ENCODE measurements at regions not wholly inside any gene's neighbourhood (a gene's known extent, or its start where the extent isn't known, plus 50 kb on each side); places are given as distances from the start of the nearest gene placed in this dataset.

DNA sequence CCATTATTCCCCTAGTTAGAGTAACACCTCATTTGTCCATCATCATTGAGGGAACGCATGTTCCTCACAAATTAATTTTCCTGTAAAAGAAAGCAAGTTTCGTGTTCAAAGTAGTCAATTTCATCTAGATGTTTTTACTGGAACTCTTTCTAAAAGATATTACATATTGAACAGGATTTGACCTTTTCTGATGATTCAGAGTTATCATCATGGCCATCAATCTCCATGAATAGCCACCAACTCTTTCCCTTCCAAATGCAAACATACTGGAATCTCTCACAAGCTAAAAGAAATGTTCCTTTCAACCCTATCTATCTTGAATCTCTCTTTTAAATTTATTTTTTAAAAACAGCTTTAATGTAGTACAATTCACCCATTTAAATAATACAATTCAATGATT lies 263.1 kb upstream of the FAR2 start:
- FAIRE-seq (no peak), DNase-seq (ENCODE audit: low read depth) (no peak)
- no peaks in the 10 kb centered on the region for H3K27me3 ChIP-seq (ENCODE audit: control insufficient read depth, insufficient read depth, low read length)
- no peaks in the 10 kb centered on the region for H3K36me3 ChIP-seq (ENCODE audit: control insufficient read depth, insufficient read depth, low read length)
- TF ChIP-seq, protein P1, sequence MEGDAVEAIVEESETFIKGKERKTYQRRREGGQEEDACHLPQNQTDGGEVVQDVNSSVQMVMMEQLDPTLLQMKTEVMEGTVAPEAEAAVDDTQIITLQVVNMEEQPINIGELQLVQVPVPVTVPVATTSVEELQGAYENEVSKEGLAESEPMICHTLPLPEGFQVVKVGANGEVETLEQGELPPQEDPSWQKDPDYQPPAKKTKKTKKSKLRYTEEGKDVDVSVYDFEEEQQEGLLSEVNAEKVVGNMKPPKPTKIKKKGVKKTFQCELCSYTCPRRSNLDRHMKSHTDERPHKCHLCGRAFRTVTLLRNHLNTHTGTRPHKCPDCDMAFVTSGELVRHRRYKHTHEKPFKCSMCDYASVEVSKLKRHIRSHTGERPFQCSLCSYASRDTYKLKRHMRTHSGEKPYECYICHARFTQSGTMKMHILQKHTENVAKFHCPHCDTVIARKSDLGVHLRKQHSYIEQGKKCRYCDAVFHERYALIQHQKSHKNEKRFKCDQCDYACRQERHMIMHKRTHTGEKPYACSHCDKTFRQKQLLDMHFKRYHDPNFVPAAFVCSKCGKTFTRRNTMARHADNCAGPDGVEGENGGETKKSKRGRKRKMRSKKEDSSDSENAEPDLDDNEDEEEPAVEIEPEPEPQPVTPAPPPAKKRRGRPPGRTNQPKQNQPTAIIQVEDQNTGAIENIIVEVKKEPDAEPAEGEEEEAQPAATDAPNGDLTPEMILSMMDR (IDR thresholded peaks at IDR 0.05; ENCODE audit: insufficient read depth, low read length, severe bottlenecking): no peak
- H3K4me3 ChIP-seq (ENCODE audit: low read depth, low read length): no peak overlapping the region

DNA sequence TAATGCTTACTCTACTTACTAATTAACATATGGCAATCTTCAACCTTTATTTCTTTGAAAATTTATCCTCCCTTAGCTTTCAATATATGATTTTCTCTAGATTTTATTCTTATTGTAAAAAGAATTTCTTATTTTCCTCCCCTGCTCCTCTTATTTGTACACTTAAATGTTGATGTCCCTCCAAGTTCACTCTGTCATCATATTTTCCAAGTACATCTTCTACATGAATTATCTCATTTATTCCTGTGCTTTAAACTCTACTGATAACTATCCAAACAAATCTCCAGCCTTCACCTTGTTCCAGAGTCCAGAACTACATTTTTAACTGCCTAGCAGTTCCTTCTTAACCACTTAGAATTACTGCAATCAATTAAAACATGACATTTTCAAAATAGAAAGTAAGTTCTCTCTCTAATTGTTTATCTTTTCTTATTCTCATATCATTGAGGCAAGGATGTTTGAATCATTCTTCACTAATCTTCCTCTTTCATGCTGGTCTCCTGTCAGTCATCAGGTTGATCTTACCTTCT lies 261.6 kb upstream of the FAR2 start:
- TF ChIP-seq, protein P1 (IDR thresholded peaks at IDR 0.05; ENCODE audit: insufficient read depth, low read length, severe bottlenecking): no peak
- FAIRE-seq: no peak
- Histone ChIP-seq H3K4me3 (ENCODE audit: low read depth, low read length) (no peak overlapping the region), H3K27me3 (ENCODE audit: control insufficient read depth, insufficient read depth, low read length) (no peaks in the 10 kb centered on the region), H3K36me3 (ENCODE audit: control insufficient read depth, insufficient read depth, low read length) (no peaks in the 10 kb centered on the region)
- no peak for DNase-seq (ENCODE audit: low read depth)

DNA sequence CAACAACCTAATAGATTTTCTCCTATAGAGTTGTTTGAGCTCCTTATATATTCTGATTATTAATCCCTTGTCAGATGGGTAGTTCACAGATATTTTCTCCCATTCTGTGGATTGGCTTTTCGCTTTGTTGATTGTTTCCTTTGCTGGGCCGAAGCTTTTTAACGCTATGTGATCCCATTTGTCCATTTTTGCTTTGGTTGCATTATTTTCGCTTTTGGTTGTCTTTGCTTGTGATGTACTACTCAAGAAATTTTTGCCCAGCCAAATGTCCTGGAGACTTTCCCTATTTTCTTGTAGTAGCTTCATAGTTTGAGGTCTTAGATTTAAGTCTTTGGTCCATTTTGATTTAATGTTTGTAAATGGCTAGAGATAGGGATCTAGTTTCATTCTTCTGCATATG lies 258.4 kb upstream of the FAR2 start:
- no peak for FAIRE-seq
- H3K4me3 ChIP-seq (ENCODE audit: low read depth, low read length): no peak overlapping the region

DNA sequence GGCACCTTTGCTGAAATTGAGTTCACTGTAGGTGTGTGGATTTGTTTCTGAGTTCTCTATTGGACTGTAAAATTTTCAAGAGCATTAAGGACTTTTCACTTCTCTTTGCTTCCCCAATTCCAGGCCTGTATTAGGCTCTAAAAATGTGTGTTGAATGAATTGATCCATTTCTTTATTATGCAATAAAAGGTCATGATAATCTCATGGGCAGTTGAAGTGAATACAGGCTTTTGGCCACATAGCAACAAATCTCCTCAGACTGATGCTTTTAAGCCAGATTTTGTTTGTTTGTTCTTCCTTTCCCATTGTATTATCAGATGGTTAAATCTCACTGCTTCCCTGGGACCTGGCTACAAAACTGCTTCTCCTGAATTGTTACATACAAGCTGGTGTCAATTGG lies 258.0 kb upstream of the FAR2 start:
- DNase-seq (ENCODE audit: low read depth): no peak
- no peaks in the 10 kb centered on the region for H3K27me3 ChIP-seq (ENCODE audit: control insufficient read depth, insufficient read depth, low read length)
- no peak for FAIRE-seq
- no peaks in the 10 kb centered on the region for H3K36me3 ChIP-seq (ENCODE audit: control insufficient read depth, insufficient read depth, low read length)
- H3K4me3 ChIP-seq (ENCODE audit: low read depth, low read length): no peak overlapping the region
- TF ChIP-seq, protein P1 (IDR thresholded peaks at IDR 0.05; ENCODE audit: insufficient read depth, low read length, severe bottlenecking): no peak

More for the DNA sequence above, 258.4 kb upstream of the FAR2 start:
- Histone ChIP-seq H3K36me3 (ENCODE audit: control insufficient read depth, insufficient read depth, low read length) (no peaks in the 10 kb centered on the region), H3K27me3 (ENCODE audit: control insufficient read depth, insufficient read depth, low read length) (no peaks in the 10 kb centered on the region)
- TF ChIP-seq, protein P1 (IDR thresholded peaks at IDR 0.05; ENCODE audit: insufficient read depth, low read length, severe bottlenecking): no peak
- no peak for DNase-seq (ENCODE audit: low read depth)

DNA sequence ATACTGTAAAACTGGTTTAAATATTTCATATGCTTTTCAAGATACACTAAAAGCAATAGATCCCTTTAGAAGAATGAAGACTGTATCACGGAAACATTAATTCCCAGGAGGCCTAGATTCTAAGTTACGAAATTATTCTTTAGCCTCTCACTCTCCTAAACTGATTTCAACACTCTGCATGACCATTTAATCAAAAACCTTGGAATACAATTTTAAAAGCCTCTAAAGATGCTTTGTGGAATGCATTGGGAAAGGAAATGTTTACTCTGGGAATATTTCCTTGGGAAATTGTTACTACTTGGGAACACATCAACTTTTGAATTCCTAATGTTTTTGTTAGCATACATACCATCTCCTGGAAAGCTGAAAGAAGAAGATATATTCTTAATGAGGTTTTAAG lies 255.7 kb upstream of the FAR2 start:
- TF ChIP-seq, protein P1 (IDR thresholded peaks at IDR 0.05; ENCODE audit: insufficient read depth, low read length, severe bottlenecking): no peak
- H3K36me3 ChIP-seq (ENCODE audit: control insufficient read depth, insufficient read depth, low read length): no peaks in the 10 kb centered on the region
- DNase-seq (ENCODE audit: low read depth) (no peak), FAIRE-seq (no peak)
- no peak overlapping the region for H3K4me3 ChIP-seq (ENCODE audit: low read depth, low read length)
- no peaks in the 10 kb centered on the region for H3K27me3 ChIP-seq (ENCODE audit: control insufficient read depth, insufficient read depth, low read length)

DNA sequence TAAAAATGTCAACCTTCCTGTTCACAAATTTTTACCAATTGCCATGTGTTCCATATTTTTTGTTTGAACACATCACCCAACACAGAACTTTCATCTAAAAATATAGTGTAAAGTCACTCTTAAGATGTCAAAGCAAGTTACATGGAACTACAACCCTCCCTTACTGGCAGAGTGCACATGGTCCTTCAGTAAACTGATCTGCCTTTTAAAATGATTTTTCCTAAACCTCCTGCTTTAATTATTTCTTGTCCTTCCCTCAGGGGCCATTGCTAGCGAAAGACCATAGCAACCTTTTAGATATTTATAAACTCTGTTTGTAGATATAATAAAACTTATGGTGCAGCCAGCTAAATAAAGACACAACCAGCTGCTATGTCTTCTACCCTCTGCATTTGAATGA lies 255.2 kb upstream of the FAR2 start:
- DNase-seq (ENCODE audit: low read depth) (no peak), FAIRE-seq (no peak)
- no peak overlapping the region for H3K4me3 ChIP-seq (ENCODE audit: low read depth, low read length)
- no peaks in the 10 kb centered on the region for H3K36me3 ChIP-seq (ENCODE audit: control insufficient read depth, insufficient read depth, low read length)
- TF ChIP-seq, protein P1 (IDR thresholded peaks at IDR 0.05; ENCODE audit: insufficient read depth, low read length, severe bottlenecking): no peak
- H3K27me3 ChIP-seq (ENCODE audit: control insufficient read depth, insufficient read depth, low read length): no peaks in the 10 kb centered on the region

Data from bronchial epithelial cell (primary cell).